Right lobe of liver (tissue), 6 donors: ENCODE measurements at regions not wholly inside any gene's neighbourhood (a gene's known extent, or its start where the extent isn't known, plus 50 kb on each side); places are given as distances from the start of the nearest gene placed in this dataset.

Source experiments
- ATAC-seq, 4 donors: fragments of 200-7000 bp; cut with Tn5 transposase; one replicate each; pipeline ENCODE4 v1.9.1; 2020; ENCODE audit warnings: mild to moderate bottlenecking in 4 of 4, moderate library complexity in 4 of 4
- DNase-seq, 3 donors: peaks; one replicate each; pipeline ENCODE4 v3.0.0-alpha.2; 2020
- H3K27ac ChIP-seq, 3 donors: fragments of 200-600 bp; one replicate each; pipeline ENCODE4 v1.8.0; 2022
- H3K27me3 ChIP-seq, 2 donors: fragments of 200-600 bp; one replicate each; pipeline ENCODE4 v1.8.0; 2022
- H3K36me3 ChIP-seq, 4 donors: fragments of 200-600 bp; sonication (generic) in 1 of 4; one replicate each; pipeline versions ENCODE4 v1.5.1 to v1.8.0; 2017 to 2022; ENCODE audit warnings: control low read depth in 1 of 4
- H3K4me1 ChIP-seq, 4 donors: fragments of 200-600 bp; sonication (generic) in 1 of 4; one replicate each; pipeline versions ENCODE4 v1.5.1 to v1.8.0; 2017 to 2022; ENCODE audit warnings: control low read depth in 1 of 4
- H3K4me3 ChIP-seq, 3 donors: fragments of 200-600 bp; one replicate each; pipeline ENCODE4 v1.8.0; 2022
- H3K9me3 ChIP-seq, 4 donors: fragments of 200-600 bp; sonication (generic) in 1 of 4; one replicate each; pipeline versions ENCODE4 v1.5.1 to v1.8.0; 2017 to 2022; ENCODE audit warnings: control low read depth in 1 of 4
- POLR2A ChIP-seq: fragments of 450-650 bp; IDR thresholded peaks from one replicate; pipeline ENCODE4 v1.6.1; 2017; ENCODE audit warnings: antibody characterized with exemption, mild to moderate bottlenecking
- WGBS: methylation state at CpG from one replicate; pipeline ENCODE4 v1.1.6; 2018; ENCODE audit warnings: low coverage, low lambda C conversion rate; ENCODE audit not compliant: insufficient coverage; ENCODE audit errors: missing lambda C conversion rate; 5-methylcytosine and 5-hydroxymethylcytosine counted together
- intact Hi-C, 2 donors: fragments of 100-400 bp; cut with DNase I; formaldehyde crosslinking; loops; one replicate each; pipeline versions ENCODE4 v1.11.2 to v1.14.1; 2022
- TF ChIP-seq, protein P1 (sequence below), 4 donors: fragments of 200-600 bp in 3 of 4; fragments of 450-650 bp in 1 of 4; IDR thresholded peaks; one replicate each; pipeline versions ENCODE4 v1.5.1 to v1.8.0; 2016 to 2022; ENCODE audit warnings: antibody characterized with exemption in 4 of 4, mild to moderate bottlenecking in 2 of 4
- donor health status: DM: no; HTN: yes; CAD: no.
- donor health status: DM: no; HTN: no; CAD: no.
- donor health status: DM: no; HTN: no; CAD: no.
- donor health status: DM: no; HTN: yes; CAD: no.
- donor health status: DM: no; HTN: yes; CAD: no.

DNA sequence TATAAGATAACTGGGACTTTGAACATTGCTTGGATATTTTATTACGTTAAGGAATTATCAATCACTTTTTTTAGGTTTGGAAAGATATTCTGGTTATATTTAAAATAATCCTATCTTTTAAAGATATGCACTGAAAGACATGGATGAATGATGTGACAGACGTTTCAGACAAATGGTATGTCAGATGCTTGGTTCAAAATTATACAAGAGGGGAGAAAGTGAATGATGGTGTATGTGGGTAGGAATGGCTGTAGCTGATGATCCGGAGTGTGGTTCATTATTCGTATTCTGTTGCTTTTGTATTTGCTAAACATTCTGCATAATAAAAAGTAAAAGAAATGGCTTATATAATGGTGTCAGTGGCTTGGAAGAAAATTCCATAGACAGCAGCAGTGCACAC lies 51.0 kb upstream of the SNRPB2 start:
- ATAC-seq (no peak), DNase-seq (no peak)
- Histone ChIP-seq H3K27me3 (no peaks in the 10 kb centered on the region), H3K27ac (no peak overlapping the region), H3K9me3 (no peaks in the 10 kb centered on the region), H3K36me3 (no peaks in the 10 kb centered on the region), H3K4me1 (no peaks in the 10 kb centered on the region), H3K4me3 (no peak overlapping the region)
- intact Hi-C loops, result no loop called here
- WGBS, result 53% methylated on average over 4 of the region's 4 CpGs
- TF ChIP-seq, protein P1, sequence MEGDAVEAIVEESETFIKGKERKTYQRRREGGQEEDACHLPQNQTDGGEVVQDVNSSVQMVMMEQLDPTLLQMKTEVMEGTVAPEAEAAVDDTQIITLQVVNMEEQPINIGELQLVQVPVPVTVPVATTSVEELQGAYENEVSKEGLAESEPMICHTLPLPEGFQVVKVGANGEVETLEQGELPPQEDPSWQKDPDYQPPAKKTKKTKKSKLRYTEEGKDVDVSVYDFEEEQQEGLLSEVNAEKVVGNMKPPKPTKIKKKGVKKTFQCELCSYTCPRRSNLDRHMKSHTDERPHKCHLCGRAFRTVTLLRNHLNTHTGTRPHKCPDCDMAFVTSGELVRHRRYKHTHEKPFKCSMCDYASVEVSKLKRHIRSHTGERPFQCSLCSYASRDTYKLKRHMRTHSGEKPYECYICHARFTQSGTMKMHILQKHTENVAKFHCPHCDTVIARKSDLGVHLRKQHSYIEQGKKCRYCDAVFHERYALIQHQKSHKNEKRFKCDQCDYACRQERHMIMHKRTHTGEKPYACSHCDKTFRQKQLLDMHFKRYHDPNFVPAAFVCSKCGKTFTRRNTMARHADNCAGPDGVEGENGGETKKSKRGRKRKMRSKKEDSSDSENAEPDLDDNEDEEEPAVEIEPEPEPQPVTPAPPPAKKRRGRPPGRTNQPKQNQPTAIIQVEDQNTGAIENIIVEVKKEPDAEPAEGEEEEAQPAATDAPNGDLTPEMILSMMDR (IDR thresholded peaks at IDR 0.05), result no peak
- no peak for TF ChIP-seq POLR2A

DNA sequence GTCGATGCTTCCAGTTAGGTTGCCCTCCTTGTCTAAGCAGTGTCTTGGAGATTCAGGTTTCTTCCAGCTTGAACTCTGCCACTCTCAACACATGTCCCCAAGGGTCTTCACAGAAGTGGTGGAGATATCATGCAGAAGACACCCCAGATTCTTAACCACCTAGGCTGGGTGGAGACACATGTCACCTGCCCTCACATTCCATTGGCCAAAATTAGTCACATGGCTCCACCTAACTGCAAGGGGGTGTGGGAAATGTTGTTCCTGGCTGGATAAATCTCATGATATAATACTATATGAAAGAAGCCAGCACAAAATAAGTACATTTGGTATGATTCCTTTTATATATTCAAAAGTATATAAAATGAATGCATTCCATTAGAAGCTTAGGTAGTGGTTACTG lies 52.9 kb upstream of the SNRPB2 start:
- WGBS, result 21% methylated on average over 1 of the region's 1 CpG
- Histone ChIP-seq H3K4me1 (no peaks in the 10 kb centered on the region), H3K36me3 (no peaks in the 10 kb centered on the region), H3K27me3 (no peaks in the 10 kb centered on the region), H3K27ac (no peak overlapping the region), H3K9me3 (no peaks in the 10 kb centered on the region), H3K4me3 (no peak overlapping the region)
- DNase-seq (no peak), ATAC-seq (no peak)
- TF ChIP-seq POLR2A, result no peak
- TF ChIP-seq, protein P1 (IDR thresholded peaks at IDR 0.05), result no peak
- intact Hi-C loops, result no loop called here

DNA sequence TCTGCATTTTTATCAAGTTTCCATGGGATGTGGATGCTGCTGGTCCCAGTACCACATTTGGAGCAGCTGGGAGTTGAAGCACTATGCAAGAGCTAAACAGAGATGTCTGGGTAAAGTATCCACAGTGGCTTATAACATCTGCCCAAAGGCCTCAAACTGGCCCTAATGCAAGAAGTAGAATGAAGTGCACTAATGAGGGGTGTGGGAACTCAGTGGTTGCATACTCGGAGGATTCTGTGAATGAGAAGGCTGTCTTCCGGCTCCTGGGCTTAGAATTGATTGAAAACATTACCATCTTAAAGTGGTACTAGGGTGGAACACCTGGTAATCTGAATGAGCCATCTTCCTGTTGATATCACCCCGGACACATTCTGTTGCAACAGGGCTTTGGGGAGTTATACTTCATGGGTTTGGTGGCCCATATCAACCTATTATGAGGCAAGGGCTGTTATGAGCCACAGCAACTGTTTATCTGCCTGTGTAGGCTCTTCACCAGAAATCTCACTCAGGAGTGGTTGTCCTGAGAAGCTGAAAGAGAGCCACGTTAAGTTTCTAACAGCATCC lies 54.7 kb upstream of the SNRPB2 start:
- no peaks in the 10 kb centered on the region for H3K27me3 ChIP-seq
- no peak overlapping the region for H3K27ac ChIP-seq
- 67% methylated on average over 3 of the region's 4 CpGs for WGBS
- no peak overlapping the region for H3K4me3 ChIP-seq
- ATAC-seq (no peak), DNase-seq (no peak)
- H3K4me1 ChIP-seq, result no peaks in the 10 kb centered on the region
- intact Hi-C loops, result no loop called here
- H3K9me3 ChIP-seq, result no peaks in the 10 kb centered on the region
- TF ChIP-seq, protein P1 (IDR thresholded peaks at IDR 0.05), result no peak
- TF ChIP-seq POLR2A, result no peak
- no peaks in the 10 kb centered on the region for H3K36me3 ChIP-seq

DNA sequence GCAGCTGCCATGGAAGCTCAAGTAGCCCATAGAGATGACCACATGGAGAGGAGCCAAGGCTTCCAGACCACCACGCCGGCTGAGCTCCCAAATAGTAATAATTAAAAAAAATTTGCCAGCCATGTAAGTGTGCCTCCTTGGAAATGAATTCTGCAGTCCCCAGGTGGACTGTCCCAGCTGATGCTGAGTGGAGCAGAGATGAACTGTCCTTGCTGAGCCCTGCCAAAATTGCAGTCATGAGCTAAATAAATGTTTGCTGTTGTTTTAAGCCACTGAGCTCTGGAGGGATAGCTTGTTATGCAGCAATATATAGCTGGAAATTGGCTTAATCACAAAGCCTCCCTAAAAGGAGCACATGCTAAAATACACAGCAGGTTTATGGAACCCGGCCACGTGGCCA lies 55.6 kb upstream of the SNRPB2 start:
- Histone ChIP-seq H3K27ac (no peak overlapping the region), H3K4me3 (no peak overlapping the region), H3K27me3 (no peaks in the 10 kb centered on the region), H3K4me1 (no peaks in the 10 kb centered on the region), H3K9me3 (no peaks in the 10 kb centered on the region), H3K36me3 (no peaks in the 10 kb centered on the region)
- WGBS, result 63% methylated on average over 2 of the region's 4 CpGs
- DNase-seq, result no peak
- ATAC-seq, result no peak
- TF ChIP-seq, protein P1 (IDR thresholded peaks at IDR 0.05), result no peak
- TF ChIP-seq POLR2A, result no peak
- intact Hi-C loops, result no loop called here

DNA sequence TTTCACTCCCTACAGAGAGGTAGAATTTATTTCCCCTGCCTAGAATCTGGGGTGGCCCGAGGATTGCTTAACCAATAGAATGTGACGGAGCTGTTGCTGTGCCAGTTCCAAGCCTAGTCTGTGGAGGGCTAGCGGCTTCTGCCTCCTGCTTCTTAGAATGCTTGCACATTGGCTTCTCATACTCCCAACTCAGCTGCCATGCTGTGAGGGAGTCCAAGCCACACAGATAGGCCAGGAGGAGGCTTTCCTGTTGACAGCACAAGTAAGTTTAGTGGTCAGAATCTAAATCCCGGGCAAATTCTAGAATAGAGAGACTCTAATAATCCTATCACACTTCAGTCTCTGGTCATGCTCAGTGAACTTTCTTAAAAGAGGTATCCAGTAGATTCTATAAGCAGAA lies 57.5 kb upstream of the SNRPB2 start:
- no peaks in the 10 kb centered on the region for H3K27me3 ChIP-seq
- intact Hi-C loops, result no loop called here
- no peak for DNase-seq

More for the DNA sequence above, 57.5 kb upstream of the SNRPB2 start:
- Histone ChIP-seq H3K4me1 (no peaks in the 10 kb centered on the region), H3K4me3 (no peak overlapping the region), H3K27ac (no peak overlapping the region), H3K9me3 (no peaks in the 10 kb centered on the region), H3K36me3 (no peaks in the 10 kb centered on the region)
- ATAC-seq, result no peak
- WGBS, result 57% methylated on average over 1 of the region's 4 CpGs
- TF ChIP-seq POLR2A, result no peak
